ENCODE measurements at regions not wholly inside any gene's neighbourhood (a gene's known extent, or its start where the extent isn't known, plus 50 kb on each side); places are given as distances from the start of the nearest gene placed in this dataset.

GRCh38 chr1:213698092-213698702 is 289.6 kb upstream of the PROX1 start:
- no peak for TF ChIP-seq CTCF (IDR thresholded peaks at IDR 0.05)
- TF ChIP-seq POLR2A (IDR thresholded peaks at IDR 0.05): no peak

Measured in lower leg skin (tissue), 3 donors.